HEK293T (cell line): ENCODE measurements at regions not wholly inside any gene's neighbourhood (a gene's known extent, or its start where the extent isn't known, plus 50 kb on each side); places are given as distances from the start of the nearest gene placed in this dataset.

Experiments used
- CTCF ChIA-PET: fragments of 350-600 bp; formaldehyde crosslinking; extraction: SDS; loops from one replicate; lab custom pipeline; 2021; ENCODE audit warnings: antibody characterized with exemption, inconsistent platforms; lab: Yijun Ruan, JAX
- POLR2A ChIA-PET: fragments of 350-600 bp; formaldehyde crosslinking; extraction: SDS; loops from one replicate; lab custom pipeline; 2020; ENCODE audit warnings: antibody characterized with exemption, inconsistent platforms; lab: Yijun Ruan, JAX
- DNase-seq: peaks from one replicate; pipeline ENCODE4 v3.0.0; 2012; ENCODE audit warnings: mixed read lengths; ENCODE audit errors: extremely low spot score
- ARNT ChIP-seq: fragments of 450-650 bp; IDR thresholded peaks from 2 replicates; pipeline ENCODE4 v1.6.1; 2017; ENCODE audit warnings: mild to moderate bottlenecking
- BHLHE40 ChIP-seq: fragments of 450-650 bp; IDR thresholded peaks from 2 replicates; pipeline ENCODE4 v1.6.1; 2016; ENCODE audit warnings: mild to moderate bottlenecking, moderate library complexity, borderline replicate concordance
- CTBP1 ChIP-seq: fragments of 450-650 bp; IDR thresholded peaks from 2 replicates; pipeline ENCODE4 v1.6.1; 2016; ENCODE audit warnings: borderline replicate concordance
- ELF4 ChIP-seq: fragments of 450-650 bp; IDR thresholded peaks from 2 replicates; pipeline ENCODE4 v1.6.1; 2017; ENCODE audit warnings: antibody characterized with exemption
- FOXA1 ChIP-seq: fragments of 450-650 bp; IDR thresholded peaks from 2 replicates; pipeline ENCODE4 v1.6.1; 2016; ENCODE audit warnings: mild to moderate bottlenecking
- FOXK2 ChIP-seq: fragments of 450-650 bp; IDR thresholded peaks from 2 replicates; pipeline ENCODE4 v1.6.1; 2016; ENCODE audit warnings: mild to moderate bottlenecking
- FOXM1 ChIP-seq: fragments of 450-650 bp; IDR thresholded peaks from 2 replicates; pipeline ENCODE4 v1.6.1; 2017; ENCODE audit warnings: mild to moderate bottlenecking, borderline replicate concordance
- HDGF ChIP-seq: fragments of 450-650 bp; IDR thresholded peaks from 2 replicates; pipeline ENCODE4 v1.6.1; 2017; ENCODE audit warnings: antibody characterized with exemption, borderline replicate concordance
- L3MBTL2 ChIP-seq: fragments of 450-650 bp; conservative IDR thresholded peaks from 2 replicates; pipeline ENCODE4 v1.6.1; 2016; ENCODE audit warnings: mild to moderate bottlenecking
- LEF1 ChIP-seq: fragments of 450-650 bp; IDR thresholded peaks from 2 replicates; pipeline ENCODE4 v1.6.1; 2017; ENCODE audit warnings: mild to moderate bottlenecking, borderline replicate concordance
- NFRKB ChIP-seq: fragments of 450-650 bp; IDR thresholded peaks from 2 replicates; pipeline ENCODE4 v1.6.1; 2016; ENCODE audit warnings: mild to moderate bottlenecking, moderate library complexity
- SP1 ChIP-seq: fragments of 450-650 bp; IDR thresholded peaks from 2 replicates; pipeline ENCODE4 v1.6.1; 2017
- SUZ12 ChIP-seq: fragments of 450-650 bp; IDR thresholded peaks from 2 replicates; pipeline ENCODE4 v1.6.1; 2016; ENCODE audit warnings: mild to moderate bottlenecking
- TARDBP ChIP-seq: fragments of 450-650 bp; IDR thresholded peaks from 2 replicates; pipeline ENCODE4 v1.6.1; 2016
- ZNF384 ChIP-seq: fragments of 450-650 bp; IDR thresholded peaks from 2 replicates; pipeline ENCODE4 v1.6.1; 2016
- TF ChIP-seq, protein P1 (sequence below): fragments of 450-650 bp; IDR thresholded peaks from 2 replicates; pipeline ENCODE4 v1.6.1; 2016

- CTCF ChIA-PET = interaction anchor here (0.7 to 2.0 kb wide), 6 partner anchors 15 to 125 kb away, joined by 3 to 9 read pairs (median 4); no protein-coding TSS in a partner anchor
- POLR2A ChIA-PET = no interaction called here
- no peak for DNase-seq
These were observed 205.6 kb upstream of the PRSS58 start for GRCh38 chr7:142463401-142463850.

DNA sequence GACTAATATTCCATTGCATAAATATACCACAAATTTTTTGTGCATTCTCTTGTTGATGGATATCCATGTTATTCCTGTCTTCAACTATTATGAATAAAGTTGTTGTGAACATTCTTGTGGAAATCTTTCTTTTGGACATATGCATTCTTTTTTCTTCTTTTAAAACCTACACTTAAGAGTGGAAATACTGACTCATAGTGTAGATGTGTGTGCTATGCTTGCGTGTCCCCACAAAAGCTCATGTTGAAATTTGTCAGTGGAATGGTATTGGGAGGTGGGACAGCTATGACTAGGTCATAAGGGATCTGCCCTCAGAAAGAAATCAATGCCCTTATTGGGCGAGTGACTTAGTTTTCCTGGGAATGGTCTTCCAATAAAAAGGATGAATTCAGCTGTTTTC is 203.6 kb upstream of the PRSS58 start:
- DNase-seq = no peak
- ChIA-PET CTCF (interaction anchor here (0.9 to 1.1 kb wide), 2 partner anchors 36 to 54 kb away, joined by 3 to 4 read pairs; no protein-coding TSS in a partner anchor), POLR2A (interaction anchor here (0.6 kb wide), 1 partner anchor 45 kb away, joined by 3 read pairs; no protein-coding TSS in a partner anchor)
- no peak for TF ChIP-seq FOXM1
- TF ChIP-seq NFRKB = no peak
- no peak for TF ChIP-seq L3MBTL2
- TF ChIP-seq ZNF384 = no peak
- no peak for TF ChIP-seq ARNT
- no peak for TF ChIP-seq TARDBP
- no peak for TF ChIP-seq SUZ12
- TF ChIP-seq ELF4 = no peak
- TF ChIP-seq HDGF = no peak
- TF ChIP-seq, protein P1, sequence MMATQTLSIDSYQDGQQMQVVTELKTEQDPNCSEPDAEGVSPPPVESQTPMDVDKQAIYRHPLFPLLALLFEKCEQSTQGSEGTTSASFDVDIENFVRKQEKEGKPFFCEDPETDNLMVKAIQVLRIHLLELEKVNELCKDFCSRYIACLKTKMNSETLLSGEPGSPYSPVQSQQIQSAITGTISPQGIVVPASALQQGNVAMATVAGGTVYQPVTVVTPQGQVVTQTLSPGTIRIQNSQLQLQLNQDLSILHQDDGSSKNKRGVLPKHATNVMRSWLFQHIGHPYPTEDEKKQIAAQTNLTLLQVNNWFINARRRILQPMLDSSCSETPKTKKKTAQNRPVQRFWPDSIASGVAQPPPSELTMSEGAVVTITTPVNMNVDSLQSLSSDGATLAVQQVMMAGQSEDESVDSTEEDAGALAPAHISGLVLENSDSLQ = no peak
- no peak for TF ChIP-seq BHLHE40
- TF ChIP-seq FOXK2 = no peak
- no peak for TF ChIP-seq LEF1
- TF ChIP-seq CTBP1 = no peak
- no peak for TF ChIP-seq SP1
- no peak for TF ChIP-seq FOXA1

More at GRCh38 chr7:142463401-142463850, 205.6 kb upstream of the PRSS58 start:
- TF ChIP-seq HDGF (no peak), FOXM1 (no peak), ARNT (no peak)

DNA sequence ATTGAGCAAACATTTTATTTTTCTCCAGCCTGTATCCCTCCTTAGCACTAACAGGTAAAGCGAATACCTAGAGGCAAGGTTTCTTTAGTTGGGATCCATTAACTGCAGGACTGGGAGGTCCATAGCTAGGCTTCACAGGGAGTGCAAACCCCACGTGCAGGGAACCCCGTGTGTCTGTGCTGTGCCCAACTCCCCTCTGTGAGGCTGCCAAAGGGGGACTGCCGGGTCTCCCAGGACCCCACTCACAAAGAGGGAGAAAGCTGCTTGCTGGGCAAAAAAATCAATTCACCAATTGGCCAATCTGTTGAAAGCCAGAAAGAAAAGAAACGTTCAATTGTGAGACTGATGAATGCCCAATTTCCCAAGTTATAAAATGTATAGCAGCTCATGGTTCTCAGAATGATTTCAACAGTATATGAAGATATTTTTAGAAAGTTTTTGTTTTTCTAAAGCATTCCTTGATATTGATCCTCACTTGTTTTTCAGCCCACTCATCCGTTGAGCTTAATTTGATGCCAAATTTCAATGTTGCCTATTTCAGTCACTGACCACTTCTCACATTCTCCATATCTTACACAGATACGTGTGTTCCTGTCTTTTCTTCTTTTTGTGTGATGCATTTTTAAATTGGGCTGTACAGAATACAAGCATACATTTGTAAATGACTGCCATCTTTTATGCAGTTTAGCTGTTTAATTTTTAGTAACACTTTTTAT is 202.7 kb upstream of the PRSS58 start:
- no peak for DNase-seq
- ChIA-PET CTCF (interaction anchor here (0.9 to 2.0 kb wide), 4 partner anchors 13 to 37 kb away, joined by 4 to 11 read pairs (median 6); no protein-coding TSS in a partner anchor), POLR2A (no interaction called here)
- TF ChIP-seq SP1 = no peak
- TF ChIP-seq L3MBTL2 = no peak
- no peak for TF ChIP-seq FOXA1
- no peak for TF ChIP-seq ZNF384
- no peak for TF ChIP-seq FOXM1
- no peak for TF ChIP-seq CTBP1
- no peak for TF ChIP-seq FOXK2
- no peak for TF ChIP-seq BHLHE40
- TF ChIP-seq HDGF = no peak
- TF ChIP-seq, protein P1 = no peak
- TF ChIP-seq SUZ12 = no peak
- TF ChIP-seq ARNT = no peak

DNA sequence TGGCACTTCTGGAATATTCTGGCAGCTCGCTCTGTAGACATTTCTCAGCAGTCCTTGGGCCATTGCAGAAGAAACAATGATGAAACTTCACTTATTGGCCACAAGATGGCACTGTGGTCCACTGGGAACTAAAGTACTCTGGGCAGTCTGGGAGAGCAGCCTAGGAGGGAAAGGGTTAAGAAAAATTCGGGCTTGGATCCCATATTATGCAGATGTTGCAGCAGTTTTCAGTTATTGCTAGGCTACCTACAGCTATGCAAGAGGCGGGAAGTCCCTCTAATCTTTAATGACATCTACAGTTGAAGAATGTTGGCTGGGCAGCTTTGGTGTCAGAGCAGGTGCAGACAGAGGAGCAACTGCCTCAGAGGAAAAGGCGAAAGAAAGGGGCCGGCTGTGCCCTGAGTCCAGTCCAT is 201.7 kb upstream of the PRSS58 start:
- POLR2A ChIA-PET = no interaction called here
- TF ChIP-seq L3MBTL2 = no peak
- TF ChIP-seq, protein P1 = no peak
- TF ChIP-seq TARDBP = no peak
- no peak for TF ChIP-seq CTBP1
- no peak for TF ChIP-seq FOXM1
- TF ChIP-seq ELF4 = no peak
- no peak for TF ChIP-seq HDGF
- no peak for TF ChIP-seq FOXK2
- TF ChIP-seq ZNF384 = no peak
- no peak for TF ChIP-seq SP1
- TF ChIP-seq FOXA1 = no peak
- TF ChIP-seq ARNT = no peak
- no peak for TF ChIP-seq BHLHE40
- TF ChIP-seq LEF1 = no peak
- no peak for TF ChIP-seq SUZ12
- no peak for TF ChIP-seq NFRKB
- DNase-seq = peak; percentile 71
- CTCF ChIA-PET = interaction anchor here (0.6 to 2.0 kb wide), 15 partner anchors 10 to 913 kb away, joined by 3 to 11 read pairs (median 3); no protein-coding TSS in a partner anchor

DNA sequence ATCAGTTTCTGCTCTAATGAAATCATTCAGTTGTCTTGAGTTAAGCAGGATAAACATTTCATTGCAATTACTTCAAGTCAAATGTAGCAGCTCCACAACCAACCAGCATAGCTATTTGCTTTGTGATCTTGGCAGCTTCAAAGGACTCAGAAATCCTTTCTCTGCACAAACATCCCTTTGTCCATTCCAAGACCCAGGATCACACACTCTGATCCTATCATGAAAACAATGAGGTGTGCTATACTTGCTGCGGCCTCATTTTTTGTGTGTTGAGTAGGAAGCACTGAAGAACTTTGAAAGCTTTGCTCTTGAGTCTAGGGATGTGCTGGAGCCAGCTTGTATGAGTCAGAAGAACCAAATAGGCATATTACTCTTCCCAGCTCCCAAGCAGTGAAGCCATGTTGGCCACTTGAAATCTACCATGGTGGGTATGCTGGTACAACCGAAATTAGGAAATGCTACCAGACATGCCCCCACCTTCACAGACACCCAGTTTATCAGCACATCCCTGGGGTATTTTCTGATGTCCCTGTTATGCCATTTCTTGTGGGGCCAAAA is 199.4 kb upstream of the PRSS58 start:
- POLR2A ChIA-PET = no interaction called here
- TF ChIP-seq, protein P1 = no peak
- TF ChIP-seq CTBP1 (no peak), BHLHE40 (no peak), L3MBTL2 (no peak), SP1 (no peak), TARDBP (no peak), FOXM1 (no peak), NFRKB (no peak)
- CTCF ChIA-PET = interaction anchor here (0.8 kb wide), 1 partner anchor 13 kb away, joined by 4 read pairs; no protein-coding TSS in a partner anchor
- DNase-seq = no peak
